SK-N-SH (cell line): ENCODE measurements at regions not wholly inside any gene's neighbourhood (a gene's known extent, or its start where the extent isn't known, plus 50 kb on each side); places are given as distances from the start of the nearest gene placed in this dataset.

Experiments
- CTCF ChIA-PET: fragments of 300-600, 350-600 bp; formaldehyde crosslinking; extraction: SDS; loops from one replicate; lab custom pipeline; 2021; lab: Yijun Ruan, JAX
- POLR2A ChIA-PET: fragments of 350-600 bp; sonication (Branson Sonifier 250); formaldehyde crosslinking; extraction: SDS; loops from one replicate; lab custom pipeline; 2020; ENCODE audit warnings: antibody characterized with exemption, inconsistent platforms; lab: Yijun Ruan, JAX
- DNase-seq: peaks from one replicate; pipeline ENCODE4 v3.0.0; 2012
- H2AFZ ChIP-seq: fragments of 200-600 bp; sonication (generic); 2 replicates; pipeline ENCODE4 v1.8.1; 2016; ENCODE audit warnings: antibody characterized with exemption, mild to moderate bottlenecking, low read depth
- H3F3A ChIP-seq: fragments of 200-600 bp; sonication (generic); replicated peaks from 2 replicates; pipeline ENCODE3; 2016; ENCODE audit warnings: antibody characterized with exemption, mild to moderate bottlenecking; ENCODE audit not compliant: insufficient read depth
- H3K27ac ChIP-seq, 2 experiments: fragments of 200-500 bp in 1 of 2; fragments of 200-600 bp in 1 of 2; sonication (Bioruptor generic) in 1 of 2; sonication (generic), shearing (Covaris generic) in 1 of 2; 2 replicates each; pipeline versions ENCODE4 v1.5.1 to v1.6.1; 2014 to 2016; ENCODE audit warnings: low read depth in 2 of 2, inconsistent platforms in 1 of 2, low read length in 1 of 2, mild to moderate bottlenecking in 1 of 2, mixed read lengths in 1 of 2
- H3K27me3 ChIP-seq: fragments of 200-600 bp; sonication (generic), shearing (Covaris generic); 2 replicates; pipeline ENCODE4 v1.6.1; 2016; ENCODE audit warnings: mixed run types; ENCODE audit not compliant: insufficient read depth
- H3K36me3 ChIP-seq, 2 experiments: fragments of 200-500 bp in 1 of 2; fragments of 200-600 bp in 1 of 2; sonication (Bioruptor generic) in 1 of 2; sonication (generic) in 1 of 2; replicated peaks in 1 of 2; 2 replicates each; pipeline versions ENCODE3 to v1.5.1; 2014 to 2016; ENCODE audit warnings: low read length in 1 of 2, mild to moderate bottlenecking in 1 of 2; ENCODE audit not compliant: insufficient read depth in 2 of 2, control insufficient read depth in 1 of 2
- H3K4me1 ChIP-seq, 2 experiments: fragments of 200-500 bp in 1 of 2; fragments of 200-600 bp in 1 of 2; sonication (Bioruptor generic) in 1 of 2; sonication (generic), shearing (Covaris generic) in 1 of 2; 2 replicates each; pipeline versions ENCODE4 v1.5.1 to v1.6.1; 2014 to 2016; ENCODE audit warnings: low read depth in 1 of 2, low read length in 1 of 2, mixed run types in 1 of 2; ENCODE audit not compliant: insufficient read depth in 2 of 2, control insufficient read depth in 1 of 2
- H3K4me2 ChIP-seq: fragments of 200-600 bp; sonication (generic), shearing (Covaris generic); 2 replicates; pipeline ENCODE4 v1.6.1; 2017; ENCODE audit warnings: mixed run types
- H3K4me3 ChIP-seq, 2 experiments: fragments of 200-500 bp in 1 of 2; fragments of 200-600 bp in 1 of 2; sonication (Bioruptor generic) in 1 of 2; sonication (generic), shearing (Covaris generic) in 1 of 2; 2 replicates each; pipeline versions ENCODE4 v1.5.1 to v1.8.1; 2014 to 2016; ENCODE audit warnings: low read depth in 2 of 2, inconsistent platforms in 1 of 2, low read length in 1 of 2, mild to moderate bottlenecking in 1 of 2, mixed read lengths in 1 of 2, moderate library complexity in 1 of 2
- H3K79me2 ChIP-seq: fragments of 200-600 bp; sonication (generic); 2 replicates; pipeline ENCODE4 v1.8.1; 2017; ENCODE audit warnings: mild to moderate bottlenecking; ENCODE audit not compliant: insufficient read depth
- H3K9ac ChIP-seq: fragments of 200-600 bp; sonication (generic); 2 replicates; pipeline ENCODE4 v1.6.1; 2017; ENCODE audit warnings: mixed run types
- H3K9me2 ChIP-seq: fragments of 200-600 bp; sonication (generic); 2 replicates; pipeline ENCODE4 v1.6.1; 2017; ENCODE audit warnings: mixed run types
- H3K9me3 ChIP-seq: fragments of 200-600 bp; sonication (generic); 2 replicates; pipeline ENCODE4 v1.6.1; 2017; ENCODE audit warnings: mixed run types, mild to moderate bottlenecking, moderate library complexity
- H4K20me1 ChIP-seq: fragments of 200-600 bp; sonication (generic); 2 replicates; pipeline ENCODE4 v1.6.1; 2017; ENCODE audit warnings: mild to moderate bottlenecking, mixed run types; ENCODE audit not compliant: insufficient read depth
- FOXM1 ChIP-seq: IDR thresholded peaks from 2 replicates; pipeline ENCODE4 v1.4.0; 2012; ENCODE audit warnings: low read depth, mild to moderate bottlenecking
- MEF2A ChIP-seq: IDR thresholded peaks from 2 replicates; pipeline ENCODE4 v1.4.0; 2012; ENCODE audit warnings: low read depth, borderline replicate concordance
- MXI1 ChIP-seq: IDR thresholded peaks from 2 replicates; pipeline ENCODE4 v1.6.1; 2012; ENCODE audit warnings: mild to moderate bottlenecking, low read depth, low read length, improper control_type of control experiment
- NRF1 ChIP-seq: IDR thresholded peaks from 2 replicates; pipeline ENCODE4 v1.6.1; 2012; ENCODE audit warnings: low read depth, mild to moderate bottlenecking, low read length
- RAD21 ChIP-seq: IDR thresholded peaks from 2 replicates; pipeline ENCODE4 v1.6.1; 2012; ENCODE audit warnings: mild to moderate bottlenecking, low read length
- RCOR1 ChIP-seq: fragments of 150-350 bp; IDR thresholded peaks from 2 replicates; pipeline ENCODE4 v1.6.1; 2017; ENCODE audit warnings: antibody characterized with exemption, low read length
- RFX5 ChIP-seq: IDR thresholded peaks from 2 replicates; pipeline ENCODE4 v1.6.1; 2012; ENCODE audit warnings: mild to moderate bottlenecking, improper control_type of control experiment, low read length
- SMC3 ChIP-seq: IDR thresholded peaks from 2 replicates; pipeline ENCODE4 v1.6.1; 2012; ENCODE audit warnings: low read depth, low read length, improper control_type of control experiment
- TCF12 ChIP-seq: IDR thresholded peaks from 2 replicates; pipeline ENCODE4 v1.4.0; 2012
- YY1 ChIP-seq: IDR thresholded peaks from 2 replicates; pipeline ENCODE4 v1.4.0; 2012; ENCODE audit warnings: low read depth, mild to moderate bottlenecking
- WGBS: methylation state at CpG from one replicate; pipeline ENCODE4 v1.1.6; 2017; ENCODE audit warnings: low lambda C conversion rate; 5-methylcytosine and 5-hydroxymethylcytosine counted together
- small RNA-seq, 7 experiments: library from RNA; depleted of rRNA; stranded (forward); fragments of <200 nt; gene quantifications; one replicate each; pipeline ENCODE3, GENCODE V24; 2012
- TF ChIP-seq, protein P1 (sequence below): fragments of 150-350 bp; IDR thresholded peaks from 2 replicates; pipeline ENCODE4 v1.6.1; 2017; ENCODE audit warnings: antibody characterized with exemption, low read length, low read depth, borderline replicate concordance
- TF ChIP-seq, protein P2 (sequence below): IDR thresholded peaks from 2 replicates; pipeline ENCODE4 v1.4.0; 2012; ENCODE audit warnings: low read depth
- TF ChIP-seq, protein P3 (sequence below): fragments of 150-350 bp; IDR thresholded peaks from 2 replicates; pipeline ENCODE4 v1.6.1; 2016; ENCODE audit warnings: mild to moderate bottlenecking, low read depth, low read length

DNA sequence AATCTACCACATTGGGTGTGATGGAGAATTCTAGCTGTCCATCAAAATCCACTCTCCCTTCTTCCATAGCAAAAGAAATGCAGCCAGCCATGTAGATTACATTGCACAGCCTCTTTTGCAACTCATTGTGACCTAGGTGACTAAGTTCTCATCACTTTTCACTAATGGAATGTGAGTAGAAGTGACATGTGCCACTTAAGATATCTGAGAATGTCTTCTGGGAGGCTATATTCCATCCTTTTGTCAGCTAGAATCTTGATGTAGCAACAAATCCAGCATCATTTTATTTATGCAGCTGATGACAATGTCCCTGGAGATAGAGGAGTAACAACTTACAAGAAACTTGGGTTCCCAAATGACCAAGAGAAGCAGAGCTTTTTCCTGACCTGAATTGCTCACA lies 61.5 kb upstream of the API5 start:
- no peak for TF ChIP-seq TCF12
- TF ChIP-seq YY1: no peak
- TF ChIP-seq SMC3: no peak
- no peak for TF ChIP-seq NRF1
- no peak for TF ChIP-seq MXI1
- TF ChIP-seq, protein P1, sequence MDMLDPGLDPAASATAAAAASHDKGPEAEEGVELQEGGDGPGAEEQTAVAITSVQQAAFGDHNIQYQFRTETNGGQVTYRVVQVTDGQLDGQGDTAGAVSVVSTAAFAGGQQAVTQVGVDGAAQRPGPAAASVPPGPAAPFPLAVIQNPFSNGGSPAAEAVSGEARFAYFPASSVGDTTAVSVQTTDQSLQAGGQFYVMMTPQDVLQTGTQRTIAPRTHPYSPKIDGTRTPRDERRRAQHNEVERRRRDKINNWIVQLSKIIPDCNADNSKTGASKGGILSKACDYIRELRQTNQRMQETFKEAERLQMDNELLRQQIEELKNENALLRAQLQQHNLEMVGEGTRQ: no peak
- TF ChIP-seq RAD21: no peak
- no peaks in the 10 kb centered on the region for H3F3A ChIP-seq
- H3K27me3 ChIP-seq: no peaks in the 10 kb centered on the region
- POLR2A ChIA-PET: no interaction called here
- no peaks in the 10 kb centered on the region for H3K9me3 ChIP-seq
- H3K4me2 ChIP-seq: no peak overlapping the region
- H3K4me3 ChIP-seq: no peak overlapping the region
- H3K4me1 ChIP-seq: no peaks in the 10 kb centered on the region; a peak in 1 of 4 replicates
- H3K9ac ChIP-seq: no peak overlapping the region
- H3K36me3 ChIP-seq: no peaks in the 10 kb centered on the region
- no peaks in the 10 kb centered on the region for H4K20me1 ChIP-seq
- H3K27ac ChIP-seq: no peak overlapping the region
- no peaks in the 10 kb centered on the region for H3K9me2 ChIP-seq
- CTCF ChIA-PET: interaction anchor here (1.5 kb wide), 1 partner anchor 27 kb away, joined by 3 read pairs; no protein-coding TSS in a partner anchor
- H2AFZ ChIP-seq: no peak overlapping the region
- DNase-seq: no peak
- no peaks in the 10 kb centered on the region for H3K79me2 ChIP-seq

DNA sequence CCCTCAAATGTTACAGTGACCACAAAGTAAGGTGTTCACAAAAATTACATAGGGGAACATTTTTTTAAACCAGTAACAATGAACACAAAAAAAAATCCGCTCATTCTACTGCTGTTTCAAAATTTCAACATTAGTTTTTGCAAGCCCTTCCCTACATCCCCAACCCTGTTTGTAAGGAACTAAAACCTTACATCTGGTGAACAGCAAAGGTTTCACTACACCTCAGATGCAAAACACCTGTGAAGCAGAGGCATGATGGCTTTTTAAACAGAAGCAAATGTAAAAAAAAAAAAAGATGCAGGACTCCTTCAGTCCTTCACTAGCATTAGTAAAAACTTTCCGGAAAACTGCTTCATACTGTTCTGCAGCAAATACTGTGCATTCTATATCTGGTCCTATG lies 50.0 kb upstream of the API5 start:
- no peaks in the 10 kb centered on the region for H3K79me2 ChIP-seq
- H3K4me3 ChIP-seq: no peak overlapping the region
- no peaks in the 10 kb centered on the region for H3K9me2 ChIP-seq
- H3K27me3 ChIP-seq: no peaks in the 10 kb centered on the region
- no peak overlapping the region for H3K4me2 ChIP-seq
- no peak for DNase-seq
- no peaks in the 10 kb centered on the region for H3F3A ChIP-seq
- CTCF ChIA-PET: no interaction called here
- H3K36me3 ChIP-seq: no peaks in the 10 kb centered on the region
- POLR2A ChIA-PET: no interaction called here
- H3K27ac ChIP-seq: no peak overlapping the region
- no peaks in the 10 kb centered on the region for H3K9me3 ChIP-seq
- 56% methylated on average over 2 of the region's 2 CpGs for WGBS
- H2AFZ ChIP-seq: no peak overlapping the region
- H4K20me1 ChIP-seq: no peaks in the 10 kb centered on the region
- peaks cover 0 to 2% of the 10 kb centered on the region in 2 experiments; a peak in 1 of 4 replicates for H3K4me1 ChIP-seq
- H3K9ac ChIP-seq: no peak overlapping the region
- TF ChIP-seq FOXM1: no peak
- no peak for TF ChIP-seq MEF2A
- TF ChIP-seq, protein P2, sequence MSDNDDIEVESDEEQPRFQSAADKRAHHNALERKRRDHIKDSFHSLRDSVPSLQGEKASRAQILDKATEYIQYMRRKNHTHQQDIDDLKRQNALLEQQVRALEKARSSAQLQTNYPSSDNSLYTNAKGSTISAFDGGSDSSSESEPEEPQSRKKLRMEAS: no peak
- TF ChIP-seq TCF12: no peak
- no peak for TF ChIP-seq RFX5
- TF ChIP-seq, protein P3, sequence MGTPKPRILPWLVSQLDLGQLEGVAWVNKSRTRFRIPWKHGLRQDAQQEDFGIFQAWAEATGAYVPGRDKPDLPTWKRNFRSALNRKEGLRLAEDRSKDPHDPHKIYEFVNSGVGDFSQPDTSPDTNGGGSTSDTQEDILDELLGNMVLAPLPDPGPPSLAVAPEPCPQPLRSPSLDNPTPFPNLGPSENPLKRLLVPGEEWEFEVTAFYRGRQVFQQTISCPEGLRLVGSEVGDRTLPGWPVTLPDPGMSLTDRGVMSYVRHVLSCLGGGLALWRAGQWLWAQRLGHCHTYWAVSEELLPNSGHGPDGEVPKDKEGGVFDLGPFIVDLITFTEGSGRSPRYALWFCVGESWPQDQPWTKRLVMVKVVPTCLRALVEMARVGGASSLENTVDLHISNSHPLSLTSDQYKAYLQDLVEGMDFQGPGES: no peak
- TF ChIP-seq RCOR1: no peak
- TF ChIP-seq, all 33 proteins: peak for 0

Small RNA genes lying in the stretch of these regions (small RNA-seq; reads per million reads assigned to genes)
- gene AC021006.3 (0 reads per million in 7 experiments), gene AC109810.1 (0 reads per million in 7 experiments)
